MM.1S (cell line): ENCODE measurements at regions not wholly inside any gene's neighbourhood (a gene's known extent, or its start where the extent isn't known, plus 50 kb on each side); places are given as distances from the start of the nearest gene placed in this dataset.
A peak's percentile ranks its signal among the peaks of the same experiment; 100 is the strongest.

ENCODE experiments used
- DNase-seq: peaks from one replicate; pipeline ENCODE4 v3.0.0-alpha.2; 2015
- H2AFZ ChIP-seq: fragments of 300-600 bp; sonication (generic); 2 replicates; pipeline ENCODE4 v1.6.0; 2016; ENCODE audit warnings: antibody characterized with exemption, low read length
- H3F3A ChIP-seq: fragments of 300-600 bp; sonication (generic); 2 replicates; pipeline ENCODE4 v1.6.1; 2016; ENCODE audit warnings: mild to moderate bottlenecking, antibody characterized with exemption, low read length, moderate library complexity, mixed read lengths; ENCODE audit not compliant: insufficient read depth
- H3K27ac ChIP-seq: fragments of 300-600 bp; sonication (generic); 2 replicates; pipeline ENCODE4 v1.5.1; 2016; ENCODE audit warnings: mild to moderate bottlenecking, low read length
- H3K27me3 ChIP-seq: fragments of 300-600 bp; sonication (generic); replicated peaks from 2 replicates; pipeline ENCODE4 v1.6.0; 2016; ENCODE audit warnings: low read length; ENCODE audit not compliant: insufficient read depth
- H3K36me3 ChIP-seq: fragments of 300-600 bp; sonication (generic); replicated peaks from 2 replicates; pipeline ENCODE4 v1.6.1; 2016; ENCODE audit warnings: mild to moderate bottlenecking, low read length, mixed read lengths; ENCODE audit not compliant: insufficient read depth
- H3K4me1 ChIP-seq: fragments of 300-600 bp; sonication (generic); 2 replicates; pipeline ENCODE4 v1.6.1; 2016; ENCODE audit warnings: low read length, mixed read lengths
- H3K4me2 ChIP-seq: fragments of 300-600 bp; sonication (generic); 2 replicates; pipeline ENCODE4 v1.6.0; 2016; ENCODE audit warnings: low read depth, low read length
- H3K4me3 ChIP-seq: fragments of 300-600 bp; sonication (generic); 2 replicates; pipeline ENCODE4 v1.5.1; 2016; ENCODE audit warnings: low read length, mixed read lengths
- H3K79me2 ChIP-seq: fragments of 300-600 bp; sonication (generic); 2 replicates; pipeline ENCODE4 v1.6.1; 2016; ENCODE audit warnings: mixed run types, low read length, mixed read lengths
- H3K9ac ChIP-seq: fragments of 300-600 bp; sonication (generic); 2 replicates; pipeline ENCODE4 v1.6.1; 2016; ENCODE audit warnings: low read length, mixed read lengths
- H3K9me2 ChIP-seq: fragments of 300-600 bp; sonication (generic); replicated peaks from 2 replicates; pipeline ENCODE4 v1.6.1; 2016; ENCODE audit warnings: mild to moderate bottlenecking, low read length, mixed read lengths; ENCODE audit not compliant: insufficient read depth
- H3K9me3 ChIP-seq: fragments of 300-600 bp; sonication (generic); replicated peaks from 2 replicates; pipeline ENCODE4 v1.6.1; 2016; ENCODE audit warnings: mild to moderate bottlenecking, low read length, mixed read lengths; ENCODE audit not compliant: insufficient read depth
- H4K20me1 ChIP-seq: fragments of 300-600 bp; sonication (generic); 2 replicates; pipeline ENCODE4 v1.6.1; 2016; ENCODE audit warnings: mild to moderate bottlenecking, low read length, moderate library complexity, mixed read lengths; ENCODE audit not compliant: insufficient read depth
- EZH2 ChIP-seq: fragments of 300-600 bp; sonication (generic); optimal IDR thresholded peaks from 2 replicates; pipeline ENCODE3; 2017; ENCODE audit warnings: low read depth, mild to moderate bottlenecking, antibody characterized with exemption, low read length, mixed read lengths
- EZH2phosphoT487 ChIP-seq: fragments of 300-600 bp; sonication (generic); IDR thresholded peaks from 2 replicates; pipeline ENCODE4 v1.6.1; 2018; ENCODE audit warnings: antibody characterized with exemption, low read length
- TF ChIP-seq, protein P1 (sequence below): fragments of 300-600 bp; sonication (generic); IDR thresholded peaks from 2 replicates; pipeline ENCODE4 v1.5.1; 2016; ENCODE audit warnings: antibody characterized with exemption, low read length, mixed read lengths

DNA sequence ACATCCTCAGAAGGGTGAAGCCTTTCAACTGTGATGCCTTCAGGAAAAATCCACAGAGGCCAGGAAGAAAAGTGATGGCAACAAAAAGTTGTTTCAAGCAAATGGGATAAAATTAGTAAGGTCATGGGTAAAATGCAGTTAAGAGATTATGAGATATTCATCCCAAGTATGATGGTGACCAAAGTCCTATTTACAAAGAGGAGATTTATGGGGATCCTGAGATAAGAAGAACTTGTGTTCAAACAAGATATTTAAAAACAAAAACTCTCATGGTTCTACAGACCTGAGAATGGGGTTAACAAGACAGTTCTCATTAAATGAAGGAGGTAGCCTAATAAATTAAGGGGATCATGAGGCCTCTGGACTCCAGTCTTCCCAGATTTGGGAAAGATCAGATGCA lies 184.4 kb downstream of the FCRL5 start:
- H3K4me2 ChIP-seq: no peak overlapping the region
- no peak overlapping the region for H3K9ac ChIP-seq
- no peak for DNase-seq
- H3K9me2 ChIP-seq: no peaks in the 10 kb centered on the region
- no peaks in the 10 kb centered on the region for H3K79me2 ChIP-seq
- no peak overlapping the region for H3K4me3 ChIP-seq
- H3K9me3 ChIP-seq: no peaks in the 10 kb centered on the region
- H3K27ac ChIP-seq: no peak overlapping the region
- H4K20me1 ChIP-seq: no peaks in the 10 kb centered on the region
- no peaks in the 10 kb centered on the region for H3K36me3 ChIP-seq
- H3K27me3 ChIP-seq: no peaks in the 10 kb centered on the region
- H3K4me1 ChIP-seq: peaks cover 66% of the 10 kb centered on the region
- TF ChIP-seq EZH2 (no peak), EZH2phosphoT487 (no peak)
- TF ChIP-seq, protein P1, sequence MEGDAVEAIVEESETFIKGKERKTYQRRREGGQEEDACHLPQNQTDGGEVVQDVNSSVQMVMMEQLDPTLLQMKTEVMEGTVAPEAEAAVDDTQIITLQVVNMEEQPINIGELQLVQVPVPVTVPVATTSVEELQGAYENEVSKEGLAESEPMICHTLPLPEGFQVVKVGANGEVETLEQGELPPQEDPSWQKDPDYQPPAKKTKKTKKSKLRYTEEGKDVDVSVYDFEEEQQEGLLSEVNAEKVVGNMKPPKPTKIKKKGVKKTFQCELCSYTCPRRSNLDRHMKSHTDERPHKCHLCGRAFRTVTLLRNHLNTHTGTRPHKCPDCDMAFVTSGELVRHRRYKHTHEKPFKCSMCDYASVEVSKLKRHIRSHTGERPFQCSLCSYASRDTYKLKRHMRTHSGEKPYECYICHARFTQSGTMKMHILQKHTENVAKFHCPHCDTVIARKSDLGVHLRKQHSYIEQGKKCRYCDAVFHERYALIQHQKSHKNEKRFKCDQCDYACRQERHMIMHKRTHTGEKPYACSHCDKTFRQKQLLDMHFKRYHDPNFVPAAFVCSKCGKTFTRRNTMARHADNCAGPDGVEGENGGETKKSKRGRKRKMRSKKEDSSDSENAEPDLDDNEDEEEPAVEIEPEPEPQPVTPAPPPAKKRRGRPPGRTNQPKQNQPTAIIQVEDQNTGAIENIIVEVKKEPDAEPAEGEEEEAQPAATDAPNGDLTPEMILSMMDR: no peak
- no peak overlapping the region for H2AFZ ChIP-seq
- H3F3A ChIP-seq: peaks cover 26% of the 10 kb centered on the region

DNA sequence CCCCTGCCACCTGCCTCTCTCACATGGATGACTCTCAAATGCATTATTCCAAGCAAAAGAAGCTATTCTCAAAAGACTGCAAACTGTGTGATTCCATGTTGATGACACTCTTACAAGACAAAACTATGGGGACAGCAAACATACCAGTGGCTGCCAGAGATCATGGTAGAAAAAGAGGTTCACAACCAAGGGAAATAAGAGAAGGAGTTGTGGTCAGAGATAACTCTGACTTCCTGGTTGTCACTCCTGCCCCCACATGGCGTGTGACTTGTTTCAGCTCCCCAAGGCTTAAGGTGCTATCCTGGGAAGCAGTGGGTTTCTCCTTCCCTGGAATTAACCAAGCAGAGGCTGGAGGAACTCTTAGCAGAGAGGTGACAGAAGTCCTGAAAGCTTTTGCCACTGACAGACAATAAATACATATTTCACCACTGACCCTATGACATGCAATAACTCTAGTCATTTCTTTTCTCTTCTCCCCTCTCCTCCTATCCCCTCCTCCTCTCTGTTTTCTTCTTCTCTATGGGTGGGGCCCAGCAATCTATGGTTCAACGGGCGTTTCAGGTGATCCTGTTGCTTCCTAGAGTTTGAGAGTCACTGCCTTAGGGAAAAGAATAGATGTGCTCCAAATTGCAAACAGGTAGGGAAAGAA lies 185.1 kb downstream of the FCRL5 start:
- no peaks in the 10 kb centered on the region for H4K20me1 ChIP-seq
- H3K27ac ChIP-seq: no peak overlapping the region
- no peaks in the 10 kb centered on the region for H3K9me3 ChIP-seq
- TF ChIP-seq EZH2phosphoT487 (no peak), EZH2 (no peak)
- TF ChIP-seq, protein P1: no peak
- H3F3A ChIP-seq: peaks cover 26% of the 10 kb centered on the region
- H3K79me2 ChIP-seq: no peaks in the 10 kb centered on the region
- no peaks in the 10 kb centered on the region for H3K27me3 ChIP-seq
- H3K9me2 ChIP-seq: no peaks in the 10 kb centered on the region
- H3K4me2 ChIP-seq: peak overlapping the region; percentile 4; the same call in 1 of the 2 replicates
- 0 out of 2 replicates have a peak overlapping the region, but pooled peaks have one; percentile 26 for H2AFZ ChIP-seq
- no peak overlapping the region for H3K4me3 ChIP-seq
- no peak for DNase-seq
- no peak overlapping the region for H3K9ac ChIP-seq
- H3K4me1 ChIP-seq: peaks cover 63% of the 10 kb centered on the region
- no peaks in the 10 kb centered on the region for H3K36me3 ChIP-seq

DNA sequence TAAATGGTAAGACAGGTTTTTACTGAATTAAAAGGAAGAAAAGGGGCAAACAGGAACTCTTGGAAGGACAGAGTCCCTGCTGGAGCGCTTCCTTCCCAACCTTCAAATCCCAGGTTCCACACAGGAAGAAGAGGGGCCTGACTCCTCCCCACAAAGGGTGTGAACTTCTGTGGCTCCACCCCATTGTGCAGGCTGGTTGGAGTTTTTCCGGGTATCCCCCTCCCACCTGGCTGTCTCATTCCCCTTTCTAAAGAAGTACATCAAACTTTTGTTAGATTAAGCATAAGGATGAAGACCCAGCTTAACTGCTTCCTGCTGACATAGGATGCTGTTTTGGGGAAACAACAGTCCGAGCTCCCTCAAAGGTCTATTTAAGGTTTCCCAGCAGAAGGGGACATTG lies 187.7 kb downstream of the FCRL5 start:
- Histone ChIP-seq H2AFZ (no peak overlapping the region), H3K4me1 (peaks cover 52% of the 10 kb centered on the region)

More for the DNA sequence above, 187.7 kb downstream of the FCRL5 start:
- no peak for DNase-seq
- Histone ChIP-seq H3K27me3 (no peaks in the 10 kb centered on the region), H3F3A (peaks cover 21% of the 10 kb centered on the region), H3K36me3 (no peaks in the 10 kb centered on the region), H3K4me3 (no peak overlapping the region), H3K4me2 (peak overlapping the region; percentile 70; the same call in 1 of the 2 replicates), H3K79me2 (no peaks in the 10 kb centered on the region), H3K9me3 (no peaks in the 10 kb centered on the region), H3K9ac (0 out of 2 replicates have a peak overlapping the region, but pooled peaks have one; percentile 29), H3K27ac (peak overlapping the region; percentile 62; the same call in 1 of the 2 replicates), H4K20me1 (no peaks in the 10 kb centered on the region), H3K9me2 (no peaks in the 10 kb centered on the region)
- TF ChIP-seq EZH2 (no peak), EZH2phosphoT487 (no peak)
- TF ChIP-seq, protein P1: no peak
